ENCODE measurements at regions not wholly inside any gene's neighbourhood (a gene's known extent, or its start where the extent isn't known, plus 50 kb on each side); places are given as distances from the start of the nearest gene placed in this dataset.
"Not testable (repeated sequence)": the region's sequence is repeated elsewhere in the genome, so short reads cannot be mapped to it uniquely, and the experiment has no call there.

DNA sequence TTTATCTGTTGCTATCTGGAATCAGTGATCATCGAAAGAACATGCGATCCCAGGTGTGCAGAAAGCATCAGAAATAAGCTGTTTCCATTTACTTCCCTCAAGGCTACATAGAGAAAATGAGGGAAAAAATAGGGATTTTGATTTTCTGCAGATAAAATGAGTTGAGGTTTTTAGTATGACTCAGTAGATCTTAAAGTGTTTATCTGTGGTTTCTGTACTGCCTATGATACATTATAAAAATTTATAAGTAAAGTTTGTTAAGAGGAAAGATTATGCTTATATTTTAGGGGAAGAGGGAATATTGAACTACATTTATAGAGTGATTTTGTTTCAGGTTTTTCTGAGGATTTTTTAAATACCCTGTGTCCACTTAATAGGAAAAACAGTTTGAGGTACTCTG, 125.2 kb downstream of the GOSR1 start:
- TF ChIP-seq, protein P1, sequence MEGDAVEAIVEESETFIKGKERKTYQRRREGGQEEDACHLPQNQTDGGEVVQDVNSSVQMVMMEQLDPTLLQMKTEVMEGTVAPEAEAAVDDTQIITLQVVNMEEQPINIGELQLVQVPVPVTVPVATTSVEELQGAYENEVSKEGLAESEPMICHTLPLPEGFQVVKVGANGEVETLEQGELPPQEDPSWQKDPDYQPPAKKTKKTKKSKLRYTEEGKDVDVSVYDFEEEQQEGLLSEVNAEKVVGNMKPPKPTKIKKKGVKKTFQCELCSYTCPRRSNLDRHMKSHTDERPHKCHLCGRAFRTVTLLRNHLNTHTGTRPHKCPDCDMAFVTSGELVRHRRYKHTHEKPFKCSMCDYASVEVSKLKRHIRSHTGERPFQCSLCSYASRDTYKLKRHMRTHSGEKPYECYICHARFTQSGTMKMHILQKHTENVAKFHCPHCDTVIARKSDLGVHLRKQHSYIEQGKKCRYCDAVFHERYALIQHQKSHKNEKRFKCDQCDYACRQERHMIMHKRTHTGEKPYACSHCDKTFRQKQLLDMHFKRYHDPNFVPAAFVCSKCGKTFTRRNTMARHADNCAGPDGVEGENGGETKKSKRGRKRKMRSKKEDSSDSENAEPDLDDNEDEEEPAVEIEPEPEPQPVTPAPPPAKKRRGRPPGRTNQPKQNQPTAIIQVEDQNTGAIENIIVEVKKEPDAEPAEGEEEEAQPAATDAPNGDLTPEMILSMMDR (IDR thresholded peaks at IDR 0.05; ENCODE audit: insufficient read depth, low read length) = not testable (repeated sequence)
- not testable (repeated sequence) for TF ChIP-seq POLR2AphosphoS5 (IDR thresholded peaks at IDR 0.05; ENCODE audit: low read depth)
- TF ChIP-seq, protein P2, sequence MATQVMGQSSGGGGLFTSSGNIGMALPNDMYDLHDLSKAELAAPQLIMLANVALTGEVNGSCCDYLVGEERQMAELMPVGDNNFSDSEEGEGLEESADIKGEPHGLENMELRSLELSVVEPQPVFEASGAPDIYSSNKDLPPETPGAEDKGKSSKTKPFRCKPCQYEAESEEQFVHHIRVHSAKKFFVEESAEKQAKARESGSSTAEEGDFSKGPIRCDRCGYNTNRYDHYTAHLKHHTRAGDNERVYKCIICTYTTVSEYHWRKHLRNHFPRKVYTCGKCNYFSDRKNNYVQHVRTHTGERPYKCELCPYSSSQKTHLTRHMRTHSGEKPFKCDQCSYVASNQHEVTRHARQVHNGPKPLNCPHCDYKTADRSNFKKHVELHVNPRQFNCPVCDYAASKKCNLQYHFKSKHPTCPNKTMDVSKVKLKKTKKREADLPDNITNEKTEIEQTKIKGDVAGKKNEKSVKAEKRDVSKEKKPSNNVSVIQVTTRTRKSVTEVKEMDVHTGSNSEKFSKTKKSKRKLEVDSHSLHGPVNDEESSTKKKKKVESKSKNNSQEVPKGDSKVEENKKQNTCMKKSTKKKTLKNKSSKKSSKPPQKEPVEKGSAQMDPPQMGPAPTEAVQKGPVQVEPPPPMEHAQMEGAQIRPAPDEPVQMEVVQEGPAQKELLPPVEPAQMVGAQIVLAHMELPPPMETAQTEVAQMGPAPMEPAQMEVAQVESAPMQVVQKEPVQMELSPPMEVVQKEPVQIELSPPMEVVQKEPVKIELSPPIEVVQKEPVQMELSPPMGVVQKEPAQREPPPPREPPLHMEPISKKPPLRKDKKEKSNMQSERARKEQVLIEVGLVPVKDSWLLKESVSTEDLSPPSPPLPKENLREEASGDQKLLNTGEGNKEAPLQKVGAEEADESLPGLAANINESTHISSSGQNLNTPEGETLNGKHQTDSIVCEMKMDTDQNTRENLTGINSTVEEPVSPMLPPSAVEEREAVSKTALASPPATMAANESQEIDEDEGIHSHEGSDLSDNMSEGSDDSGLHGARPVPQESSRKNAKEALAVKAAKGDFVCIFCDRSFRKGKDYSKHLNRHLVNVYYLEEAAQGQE (IDR thresholded peaks at IDR 0.05; ENCODE audit: insufficient replicate concordance, low read depth) = not testable (repeated sequence)
